Large intestine (tissue), 3 donors: ENCODE measurements at regions not wholly inside any gene's neighbourhood (a gene's known extent, or its start where the extent isn't known, plus 50 kb on each side); places are given as distances from the start of the nearest gene placed in this dataset.

Experiments used
- DNase-seq, 2 donors: peaks; one replicate each; pipeline versions ENCODE4 v3.0.0 to v3.0.0-alpha.2; 2013
- H3K27ac ChIP-seq: one replicate; pipeline ENCODE4 v1.5.1; 2013; ENCODE audit warnings: low read length
- H3K27me3 ChIP-seq: 2 replicates; pipeline ENCODE4 v1.6.1; 2013; ENCODE audit warnings: low read length; ENCODE audit not compliant: control insufficient read depth, insufficient read depth
- H3K36me3 ChIP-seq: 2 replicates; pipeline ENCODE4 v1.6.1; 2013; ENCODE audit warnings: low read length; ENCODE audit not compliant: control insufficient read depth, insufficient read depth
- H3K4me1 ChIP-seq: one replicate; pipeline ENCODE4 v1.6.1; 2013; ENCODE audit warnings: low read length; ENCODE audit not compliant: control insufficient read depth, insufficient read depth
- H3K4me3 ChIP-seq: one replicate; pipeline ENCODE4 v1.5.1; 2013; ENCODE audit warnings: low read length
- H3K9me3 ChIP-seq: one replicate; pipeline ENCODE4 v1.6.1; 2013; ENCODE audit warnings: mild to moderate bottlenecking, low read depth, low read length, moderate library complexity; ENCODE audit not compliant: control insufficient read depth
- WGBS: methylation state at CpG from one replicate; pipeline ENCODE4 v1.1.5; 2013; ENCODE audit warnings: low lambda C conversion rate; ENCODE audit not compliant: insufficient coverage; 5-methylcytosine and 5-hydroxymethylcytosine counted together

DNA sequence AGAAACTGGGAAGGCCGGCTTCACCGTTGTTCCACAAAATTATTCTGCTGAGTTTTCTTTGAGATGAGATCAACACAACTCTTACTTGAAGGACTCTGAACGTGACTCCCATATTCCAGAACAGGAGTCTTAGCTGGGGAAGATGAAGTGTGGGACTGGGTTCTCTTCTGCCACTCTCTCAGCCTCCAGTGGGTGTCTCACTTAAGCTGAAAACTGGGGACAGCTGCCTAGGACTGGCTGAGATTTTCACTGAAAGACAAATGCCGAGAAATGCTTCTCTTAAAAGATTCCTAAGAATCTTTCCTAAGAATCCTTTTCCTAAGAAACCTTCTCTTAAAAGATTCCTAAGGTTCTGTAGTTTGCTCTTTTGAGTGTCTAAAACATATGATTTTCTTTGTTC lies 156.6 kb upstream of the LHCGR start:
- WGBS: no CpG with 5 or more reads among the region's 4 CpGs

DNA sequence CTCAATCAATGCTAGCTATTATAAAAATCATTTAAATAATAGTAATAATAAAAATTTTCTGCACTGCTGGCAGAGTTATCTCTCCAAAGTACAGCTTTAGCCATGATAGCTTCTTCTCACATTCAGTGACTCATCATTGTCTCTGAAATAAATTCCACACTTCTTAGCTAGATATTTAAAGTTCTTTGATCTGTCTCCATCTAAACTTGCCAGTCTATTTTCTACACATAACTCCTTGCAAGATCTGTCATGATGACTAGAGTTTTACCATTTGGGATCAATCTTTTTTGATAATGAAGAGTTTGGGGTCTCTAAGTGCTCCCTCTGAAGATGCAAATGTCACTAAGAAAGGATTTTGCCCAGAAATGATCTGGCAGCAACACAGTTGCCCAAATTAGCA lies 155.4 kb upstream of the LHCGR start:
- Histone ChIP-seq H3K9me3 (no peaks in the 10 kb centered on the region), H3K36me3 (no peaks in the 10 kb centered on the region), H3K27me3 (no peaks in the 10 kb centered on the region), H3K4me3 (no peak overlapping the region), H3K27ac (no peak overlapping the region), H3K4me1 (no peaks in the 10 kb centered on the region)
- no peak for DNase-seq

More for the DNA sequence above, 156.6 kb upstream of the LHCGR start:
- Histone ChIP-seq H3K27ac (no peak overlapping the region), H3K4me1 (no peaks in the 10 kb centered on the region), H3K4me3 (no peak overlapping the region), H3K9me3 (no peaks in the 10 kb centered on the region), H3K36me3 (no peaks in the 10 kb centered on the region), H3K27me3 (no peaks in the 10 kb centered on the region)
- no peak for DNase-seq

DNA sequence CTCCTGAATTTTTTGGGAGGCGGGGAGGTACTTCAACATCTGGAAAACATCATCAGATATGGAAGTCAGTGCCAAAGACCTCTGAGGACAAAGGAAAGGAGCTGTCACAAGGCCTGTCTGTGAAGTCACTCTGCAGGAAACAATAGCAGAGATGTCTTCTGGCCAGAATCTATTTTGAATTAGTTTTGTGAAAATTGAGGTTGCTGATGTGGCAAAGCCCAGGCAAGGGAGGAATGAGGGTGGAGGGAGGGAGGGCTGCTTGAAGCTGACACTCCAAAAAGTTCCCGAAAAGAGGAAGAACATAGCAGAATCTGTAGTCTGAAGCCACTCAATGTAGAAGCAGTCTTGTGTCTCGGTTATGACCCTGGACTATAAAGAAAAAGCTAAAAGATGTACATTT lies 151.1 kb upstream of the LHCGR start:
- Histone ChIP-seq H3K4me3 (no peak overlapping the region), H3K9me3 (peaks cover 2% of the 10 kb centered on the region), H3K27me3 (no peaks in the 10 kb centered on the region), H3K36me3 (no peaks in the 10 kb centered on the region), H3K4me1 (no peaks in the 10 kb centered on the region), H3K27ac (no peak overlapping the region)
- WGBS: 94% methylated on average over 2 of the region's 3 CpGs
- no peak for DNase-seq

DNA sequence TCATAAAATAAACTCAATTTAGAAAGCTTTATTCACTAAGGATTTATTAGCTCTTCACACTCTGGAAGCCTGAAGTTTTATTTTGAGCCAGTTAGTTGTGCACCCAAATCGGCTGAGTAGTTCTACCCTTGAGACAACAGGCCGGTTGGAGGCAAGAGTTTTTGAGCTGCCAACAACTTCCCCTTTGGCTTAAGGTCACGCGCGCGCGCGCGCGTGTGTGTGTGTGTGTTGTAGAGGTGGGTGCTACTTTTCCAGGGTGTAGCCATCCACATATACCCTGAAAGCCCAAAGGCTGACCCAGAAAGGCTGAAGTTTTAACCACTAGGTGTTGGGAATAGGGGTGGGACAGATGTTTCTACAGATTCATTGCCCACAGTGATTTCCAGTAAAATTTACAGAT lies 150.2 kb upstream of the LHCGR start:
- H3K27ac ChIP-seq: no peak overlapping the region
- no peak overlapping the region for H3K4me3 ChIP-seq
- H3K4me1 ChIP-seq: no peaks in the 10 kb centered on the region
- DNase-seq: no peak
- no CpG with 5 or more reads among the region's 10 CpGs for WGBS
- H3K9me3 ChIP-seq: peaks cover 2% of the 10 kb centered on the region
- H3K36me3 ChIP-seq: no peaks in the 10 kb centered on the region
- no peaks in the 10 kb centered on the region for H3K27me3 ChIP-seq

DNA sequence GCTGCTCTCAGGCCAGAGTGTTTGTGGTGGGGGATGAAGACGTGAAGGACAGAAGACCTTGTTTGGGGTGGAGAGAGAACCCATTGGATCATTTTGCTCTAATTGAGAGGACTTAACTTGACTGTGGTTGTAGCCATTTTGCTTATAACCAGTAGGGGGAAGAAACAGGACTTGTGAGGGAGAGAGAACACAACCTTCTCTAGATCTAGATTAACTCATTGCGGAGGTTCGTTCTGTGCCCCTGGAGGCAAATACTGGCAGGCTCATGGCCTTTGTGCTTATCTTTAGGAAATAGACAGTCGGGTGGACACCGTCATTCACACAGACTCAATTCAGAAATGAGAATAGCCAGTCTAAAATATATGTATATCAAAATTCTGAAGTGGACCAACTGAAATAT lies 147.0 kb upstream of the LHCGR start:
- Histone ChIP-seq H3K9me3 (peaks cover 2% of the 10 kb centered on the region), H3K27ac (no peak overlapping the region), H3K4me3 (no peak overlapping the region), H3K4me1 (no peaks in the 10 kb centered on the region), H3K36me3 (no peaks in the 10 kb centered on the region), H3K27me3 (no peaks in the 10 kb centered on the region)
- DNase-seq: no peak
- no CpG with 5 or more reads among the region's 5 CpGs for WGBS

DNA sequence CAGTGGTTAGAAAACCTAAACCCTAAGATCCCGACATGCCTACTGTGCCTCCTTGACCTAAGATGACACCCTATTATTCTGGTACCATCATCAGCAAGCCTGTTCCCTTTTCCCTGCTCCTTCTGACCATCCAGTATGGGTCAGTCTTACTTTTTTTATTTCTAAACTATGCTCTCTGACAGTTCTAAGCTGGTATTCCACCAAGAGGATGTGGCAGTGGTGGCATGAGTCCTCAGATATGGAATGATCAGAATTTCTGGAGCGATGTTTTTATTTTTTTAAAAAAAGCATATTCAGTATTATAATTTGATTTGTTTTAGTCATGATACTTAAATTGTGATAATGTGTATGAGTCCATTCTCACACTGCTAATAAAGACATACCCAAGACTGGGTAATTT lies 145.9 kb upstream of the LHCGR start:
- Histone ChIP-seq H3K27me3 (no peaks in the 10 kb centered on the region), H3K9me3 (peaks cover 2% of the 10 kb centered on the region), H3K4me1 (no peaks in the 10 kb centered on the region), H3K4me3 (no peak overlapping the region), H3K27ac (no peak overlapping the region), H3K36me3 (no peaks in the 10 kb centered on the region)
- 100% methylated on average over 2 of the region's 2 CpGs for WGBS
- DNase-seq: no peak

DNA sequence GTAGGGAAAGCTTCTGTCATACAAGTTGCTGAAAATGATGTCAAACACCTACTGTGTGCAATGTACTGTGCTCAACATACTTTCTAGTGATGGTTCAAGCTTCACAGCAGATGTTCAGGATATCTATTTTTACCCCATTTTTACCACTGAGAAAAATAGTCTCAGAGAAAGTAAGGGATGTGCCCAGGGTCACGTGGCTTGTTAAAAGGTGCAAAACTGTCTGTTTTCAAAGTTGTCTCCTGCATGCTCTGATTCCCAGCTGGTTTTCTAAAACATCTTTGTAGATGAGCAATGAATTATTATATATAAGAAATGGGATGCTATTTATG lies 145.5 kb upstream of the LHCGR start:
- H3K27ac ChIP-seq: no peak overlapping the region
- no peaks in the 10 kb centered on the region for H3K4me1 ChIP-seq
- DNase-seq: no peak
- H3K9me3 ChIP-seq: peaks cover 2% of the 10 kb centered on the region
- H3K36me3 ChIP-seq: no peaks in the 10 kb centered on the region
- H3K27me3 ChIP-seq: no peaks in the 10 kb centered on the region
- H3K4me3 ChIP-seq: no peak overlapping the region
- no CpG with 5 or more reads among the region's 1 CpG for WGBS

DNA sequence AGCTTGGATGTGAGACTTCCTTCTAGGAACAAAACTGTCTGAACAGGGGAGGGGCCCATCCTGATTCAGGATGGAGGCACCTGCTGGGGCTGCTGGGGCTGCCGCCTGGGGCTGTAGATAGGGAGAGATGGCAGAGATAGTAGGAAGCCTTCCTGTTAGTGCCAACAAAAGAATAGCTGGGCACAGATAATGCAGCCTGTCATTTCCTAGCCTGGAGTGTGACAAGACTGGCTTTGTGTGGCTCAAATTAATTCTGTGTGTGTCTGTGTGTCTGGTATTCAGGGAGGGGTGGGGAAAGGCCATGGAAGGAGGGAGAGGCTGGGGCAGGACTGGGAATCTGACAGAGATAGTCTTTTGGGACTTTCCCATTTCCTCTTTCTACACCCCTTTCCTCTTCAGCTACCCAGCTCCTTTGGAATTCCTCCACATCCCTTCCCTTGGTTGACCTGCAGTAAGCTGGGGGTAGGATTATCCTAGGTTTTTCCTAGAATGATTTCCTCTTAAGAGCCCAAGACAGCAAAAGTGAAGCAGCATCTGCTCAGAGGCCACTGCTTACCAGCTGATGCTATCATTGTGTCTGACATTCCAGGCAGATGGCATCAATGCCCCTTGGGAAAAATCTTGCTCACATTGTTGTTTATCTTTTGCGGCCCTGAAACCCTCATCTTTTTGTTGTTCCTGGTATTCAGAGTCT lies 144.9 kb upstream of the LHCGR start:
- no peaks in the 10 kb centered on the region for H3K9me3 ChIP-seq
- no peak for DNase-seq
- no peak overlapping the region for H3K4me3 ChIP-seq
- WGBS: no CpG with 5 or more reads among the region's 2 CpGs
- no peak overlapping the region for H3K27ac ChIP-seq
- no peaks in the 10 kb centered on the region for H3K36me3 ChIP-seq
- H3K4me1 ChIP-seq: no peaks in the 10 kb centered on the region
- H3K27me3 ChIP-seq: no peaks in the 10 kb centered on the region

DNA sequence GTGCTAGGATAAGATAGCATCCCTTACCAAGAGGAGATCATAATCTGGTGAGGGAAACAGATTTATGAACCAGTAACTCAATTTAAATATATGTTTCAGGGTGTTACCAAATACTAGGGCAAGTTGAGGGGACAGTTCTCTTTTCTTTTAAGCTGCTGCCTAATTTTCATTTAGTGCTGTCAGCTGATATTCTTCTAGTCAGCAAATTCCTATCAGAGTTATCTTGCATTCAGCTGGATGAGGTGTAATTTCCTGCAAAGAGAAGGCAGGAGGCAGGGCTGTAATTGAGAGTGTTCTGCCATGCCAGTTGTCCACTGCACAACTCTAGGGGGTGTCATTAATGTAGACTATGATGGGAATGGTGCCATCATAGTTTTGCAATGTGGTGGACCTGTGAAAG lies 141.3 kb upstream of the LHCGR start:
- H3K4me3 ChIP-seq: no peak overlapping the region
- no peaks in the 10 kb centered on the region for H3K9me3 ChIP-seq
- no peaks in the 10 kb centered on the region for H3K4me1 ChIP-seq
- no peak overlapping the region for H3K27ac ChIP-seq
- no peak for DNase-seq
- H3K27me3 ChIP-seq: peaks cover 6% of the 10 kb centered on the region
- no peaks in the 10 kb centered on the region for H3K36me3 ChIP-seq

DNA sequence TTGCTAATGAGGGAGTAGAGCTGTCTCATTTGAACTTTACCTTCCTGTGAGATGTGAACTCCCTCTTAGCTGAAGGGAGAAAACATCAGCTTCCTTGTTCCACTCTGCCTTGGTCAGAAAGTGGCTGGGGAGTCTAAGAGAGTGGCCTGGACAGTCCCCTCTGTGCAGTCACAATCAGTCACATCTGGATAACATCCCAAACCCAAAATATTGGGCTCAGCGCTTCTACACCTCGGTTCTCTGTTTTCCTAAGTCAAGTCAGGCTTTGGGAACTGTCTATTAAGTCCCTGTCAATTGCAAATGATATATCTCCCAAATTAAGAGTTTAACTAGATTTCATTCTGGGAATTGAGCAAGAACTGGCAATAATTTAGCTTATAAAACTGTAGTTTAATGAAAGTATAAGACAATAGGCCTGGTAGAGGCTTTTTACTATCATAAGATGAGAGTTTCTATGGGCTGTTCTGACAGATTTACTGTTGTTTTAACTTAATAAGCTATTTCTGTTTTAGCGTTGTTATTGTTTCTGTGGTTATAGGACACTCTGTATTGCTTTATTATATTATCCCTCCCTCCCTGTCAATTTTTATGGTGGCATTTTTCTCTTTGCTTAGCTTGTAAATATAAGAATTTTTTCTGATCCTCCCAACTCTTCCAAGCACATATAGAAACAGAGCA lies 135.1 kb upstream of the LHCGR start:
- Histone ChIP-seq H3K9me3 (no peaks in the 10 kb centered on the region), H3K27ac (no peak overlapping the region), H3K4me3 (no peak overlapping the region), H3K27me3 (peaks cover 6% of the 10 kb centered on the region), H3K4me1 (no peaks in the 10 kb centered on the region), H3K36me3 (no peaks in the 10 kb centered on the region)
- 100% methylated on average over 3 of the region's 3 CpGs for WGBS
- DNase-seq: no peak

DNA sequence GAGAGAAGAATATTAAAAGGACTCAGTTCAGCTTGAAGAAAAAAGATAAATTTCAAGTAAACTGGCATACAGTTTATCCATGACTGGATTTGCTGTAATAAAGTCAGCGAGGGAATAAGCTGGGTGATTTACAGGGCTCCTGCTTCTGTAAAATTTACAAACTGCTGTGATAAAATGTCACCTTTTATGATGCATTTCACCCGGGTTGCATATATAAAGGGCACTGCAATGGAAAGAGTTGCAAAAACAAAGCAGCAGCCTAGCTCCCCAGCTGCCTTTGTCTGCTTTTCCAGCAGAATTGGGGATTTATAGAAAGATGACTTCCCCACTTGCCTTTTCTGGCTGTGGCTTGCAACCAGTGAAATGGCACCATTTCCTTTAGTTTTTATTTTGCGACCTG lies 132.5 kb upstream of the LHCGR start:
- peaks cover 4% of the 10 kb centered on the region for H3K27me3 ChIP-seq
- H3K27ac ChIP-seq: no peak overlapping the region
- no peaks in the 10 kb centered on the region for H3K36me3 ChIP-seq
- WGBS: 100% methylated on average over 1 of the region's 3 CpGs
- H3K9me3 ChIP-seq: no peaks in the 10 kb centered on the region
- no peak overlapping the region for H3K4me3 ChIP-seq
- no peak for DNase-seq
- H3K4me1 ChIP-seq: no peaks in the 10 kb centered on the region
